Liver (tissue), 8 donors: ENCODE measurements at regions not wholly inside any gene's neighbourhood (a gene's known extent, or its start where the extent isn't known, plus 50 kb on each side); places are given as distances from the start of the nearest gene placed in this dataset.

Source experiments
- DNase-seq: peaks from one replicate; pipeline ENCODE4 v3.0.0-alpha.2; 2017; ENCODE audit warnings: low spot score
- H3K27ac ChIP-seq, 2 donors: one replicate each; pipeline ENCODE4 v1.7.0; 2013; ENCODE audit warnings: inconsistent platforms in 2 of 2, low read length in 2 of 2, control low read depth in 1 of 2, low read depth in 1 of 2, mild to moderate bottlenecking in 1 of 2
- H3K27me3 ChIP-seq, 4 donors: one replicate each; pipeline versions ENCODE4 v1.6.1 to v1.7.0; 2013; ENCODE audit warnings: low read length in 3 of 4, inconsistent platforms in 1 of 4, mild to moderate bottlenecking in 1 of 4, moderate library complexity in 1 of 4; ENCODE audit not compliant: control insufficient read depth in 4 of 4, insufficient read depth in 4 of 4
- H3K36me3 ChIP-seq, 4 donors: one replicate each; pipeline versions ENCODE4 v1.6.1 to v1.7.0; 2013; ENCODE audit warnings: low read length in 3 of 4, mild to moderate bottlenecking in 3 of 4, low read depth in 1 of 4, moderate library complexity in 1 of 4; ENCODE audit not compliant: control insufficient read depth in 4 of 4, insufficient read depth in 3 of 4
- H3K4me1 ChIP-seq, 4 donors: one replicate each; pipeline versions ENCODE4 v1.6.1 to v1.7.0; 2013; ENCODE audit warnings: low read length in 3 of 4, mild to moderate bottlenecking in 3 of 4, moderate library complexity in 1 of 4; ENCODE audit not compliant: control insufficient read depth in 4 of 4, insufficient read depth in 4 of 4
- H3K4me3 ChIP-seq, 3 donors: one replicate each; pipeline versions ENCODE4 v1.6.1 to v1.7.0; 2013; ENCODE audit warnings: low read length in 3 of 3, control low read depth in 1 of 3, low read depth in 1 of 3, mild to moderate bottlenecking in 1 of 3
- H3K9ac ChIP-seq, 2 donors: one replicate each; pipeline ENCODE4 v1.7.0; 2013; ENCODE audit warnings: low read length in 2 of 2, mild to moderate bottlenecking in 2 of 2, moderate library complexity in 2 of 2, control low read depth in 1 of 2, low read depth in 1 of 2
- H3K9me3 ChIP-seq, 4 donors: one replicate each; pipeline versions ENCODE4 v1.6.1 to v1.7.0; 2013; ENCODE audit warnings: low read length in 3 of 4; ENCODE audit not compliant: control insufficient read depth in 4 of 4
- EGR1 ChIP-seq, 2 donors: IDR thresholded peaks; 2 replicates each; pipeline ENCODE4 v1.6.1; 2016 to 2018; ENCODE audit warnings: antibody characterized with exemption in 2 of 2, low read depth in 2 of 2
- FOXA1 ChIP-seq: IDR thresholded peaks from 2 replicates; pipeline ENCODE4 v1.6.1; 2016; ENCODE audit warnings: antibody characterized with exemption
- FOXA2 ChIP-seq: IDR thresholded peaks from 2 replicates; pipeline ENCODE4 v1.6.1; 2016; ENCODE audit warnings: antibody characterized with exemption
- GABPA ChIP-seq, 2 donors: IDR thresholded peaks in 1 of 2; conservative IDR thresholded peaks in 1 of 2; 2 replicates each; pipeline ENCODE4 v1.6.1; 2016; ENCODE audit warnings: antibody characterized with exemption in 2 of 2, mild to moderate bottlenecking in 1 of 2, moderate library complexity in 1 of 2
- HNF4A ChIP-seq, 2 donors: conservative IDR thresholded peaks; 2 replicates each; pipeline ENCODE4 v1.6.1; 2016; ENCODE audit warnings: antibody characterized with exemption in 2 of 2, mild to moderate bottlenecking in 2 of 2
- HNF4G ChIP-seq: IDR thresholded peaks from 2 replicates; pipeline ENCODE4 v1.6.1; 2016; ENCODE audit warnings: antibody characterized with exemption
- JUND ChIP-seq, 2 donors: IDR thresholded peaks; 2 replicates each; pipeline ENCODE4 v1.6.1; 2016; ENCODE audit warnings: antibody characterized with exemption in 2 of 2
- MAX ChIP-seq: IDR thresholded peaks from 2 replicates; pipeline ENCODE4 v1.6.1; 2016; ENCODE audit warnings: antibody characterized with exemption
- NR2F2 ChIP-seq: IDR thresholded peaks from 2 replicates; pipeline ENCODE4 v1.6.1; 2016; ENCODE audit warnings: antibody characterized with exemption
- RAD21 ChIP-seq, 2 donors: IDR thresholded peaks; 2 replicates each; pipeline ENCODE4 v1.6.1; 2016; ENCODE audit warnings: antibody characterized with exemption in 2 of 2, mild to moderate bottlenecking in 2 of 2
- REST ChIP-seq: IDR thresholded peaks from 2 replicates; pipeline ENCODE4 v1.6.1; 2016; ENCODE audit warnings: antibody characterized with exemption, mild to moderate bottlenecking
- RXRA ChIP-seq, 2 donors: IDR thresholded peaks; 2 replicates each; pipeline ENCODE4 v1.6.1; 2017 to 2018; ENCODE audit warnings: antibody characterized with exemption in 2 of 2, mild to moderate bottlenecking in 1 of 2
- SP1 ChIP-seq: IDR thresholded peaks from 2 replicates; pipeline ENCODE4 v1.6.1; 2018; ENCODE audit warnings: antibody characterized with exemption, mild to moderate bottlenecking
- TAF1 ChIP-seq: conservative IDR thresholded peaks from 2 replicates; pipeline ENCODE4 v1.6.1; 2016; ENCODE audit warnings: antibody characterized with exemption, mild to moderate bottlenecking
- YY1 ChIP-seq: IDR thresholded peaks from 2 replicates; pipeline ENCODE4 v1.6.1; 2016; ENCODE audit warnings: antibody characterized with exemption, mild to moderate bottlenecking
- WGBS: extraction: QIAGEN DNeasy Blood & Tissue Kit; methylation state at CpG from one replicate; pipeline ENCODE4 v1.1.7; 2013; 5-methylcytosine and 5-hydroxymethylcytosine counted together
- TF ChIP-seq, protein P1 (sequence below): IDR thresholded peaks from 2 replicates; pipeline ENCODE4 v1.6.1; 2016; ENCODE audit warnings: antibody characterized with exemption
- TF ChIP-seq, protein P2 (sequence below): fragments of 150-350 bp; IDR thresholded peaks from 2 replicates; pipeline ENCODE4 v1.5.1; 2017; ENCODE audit warnings: improper control_type of control experiment, low read depth, low read length; ENCODE audit not compliant: missing input control
- TF ChIP-seq, protein P3 (sequence below): IDR thresholded peaks from 2 replicates; pipeline ENCODE4 v1.6.1; 2016; ENCODE audit warnings: antibody characterized with exemption
- donor health status: healthy.
- donor health status: healthy.
- donor health status: healthy.
- donor health status: healthy.
- donor health status: healthy.

- H3K4me3 ChIP-seq, result no peak overlapping the region
- no peaks in the 10 kb centered on the region for H3K9me3 ChIP-seq
- H3K27ac ChIP-seq, result no peak overlapping the region
- no peak for TF ChIP-seq MAX
- TF ChIP-seq, protein P1, sequence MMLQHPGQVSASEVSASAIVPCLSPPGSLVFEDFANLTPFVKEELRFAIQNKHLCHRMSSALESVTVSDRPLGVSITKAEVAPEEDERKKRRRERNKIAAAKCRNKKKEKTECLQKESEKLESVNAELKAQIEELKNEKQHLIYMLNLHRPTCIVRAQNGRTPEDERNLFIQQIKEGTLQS, result no peak
- TF ChIP-seq FOXA2, result no peak
- TF ChIP-seq, protein P2, sequence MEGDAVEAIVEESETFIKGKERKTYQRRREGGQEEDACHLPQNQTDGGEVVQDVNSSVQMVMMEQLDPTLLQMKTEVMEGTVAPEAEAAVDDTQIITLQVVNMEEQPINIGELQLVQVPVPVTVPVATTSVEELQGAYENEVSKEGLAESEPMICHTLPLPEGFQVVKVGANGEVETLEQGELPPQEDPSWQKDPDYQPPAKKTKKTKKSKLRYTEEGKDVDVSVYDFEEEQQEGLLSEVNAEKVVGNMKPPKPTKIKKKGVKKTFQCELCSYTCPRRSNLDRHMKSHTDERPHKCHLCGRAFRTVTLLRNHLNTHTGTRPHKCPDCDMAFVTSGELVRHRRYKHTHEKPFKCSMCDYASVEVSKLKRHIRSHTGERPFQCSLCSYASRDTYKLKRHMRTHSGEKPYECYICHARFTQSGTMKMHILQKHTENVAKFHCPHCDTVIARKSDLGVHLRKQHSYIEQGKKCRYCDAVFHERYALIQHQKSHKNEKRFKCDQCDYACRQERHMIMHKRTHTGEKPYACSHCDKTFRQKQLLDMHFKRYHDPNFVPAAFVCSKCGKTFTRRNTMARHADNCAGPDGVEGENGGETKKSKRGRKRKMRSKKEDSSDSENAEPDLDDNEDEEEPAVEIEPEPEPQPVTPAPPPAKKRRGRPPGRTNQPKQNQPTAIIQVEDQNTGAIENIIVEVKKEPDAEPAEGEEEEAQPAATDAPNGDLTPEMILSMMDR, result no peak
- no peak for TF ChIP-seq RXRA (IDR thresholded peaks at IDR 0.05)
- TF ChIP-seq JUND (IDR thresholded peaks at IDR 0.05), result no peak
- no peak for TF ChIP-seq HNF4A (conservative IDR thresholded peaks at IDR 0.05)
- no peak for TF ChIP-seq HNF4G
- TF ChIP-seq SP1, result no peak
- TF ChIP-seq YY1, result no peak
- TF ChIP-seq FOXA1, result no peak
- no peak for TF ChIP-seq REST
- TF ChIP-seq RAD21 (IDR thresholded peaks at IDR 0.05), result no peak
- TF ChIP-seq GABPA (IDR thresholded peaks at IDR 0.05 in 1 of 2, conservative IDR thresholded peaks at IDR 0.05 in 1 of 2), result no peak
- TF ChIP-seq NR2F2, result no peak
- TF ChIP-seq EGR1 (IDR thresholded peaks at IDR 0.05; ENCODE audit: low read depth in 2 of 2), result no peak
- no peaks in the 10 kb centered on the region for H3K27me3 ChIP-seq
- H3K4me1 ChIP-seq, result no peaks in the 10 kb centered on the region
- no peak overlapping the region for H3K9ac ChIP-seq
- no peak for DNase-seq
- 76% methylated on average over 2 of the region's 2 CpGs for WGBS
- H3K36me3 ChIP-seq, result no peaks in the 10 kb centered on the region
These were observed 134.5 kb upstream of the NAV3 start for GRCh38 chr12:77696183-77696582.

GRCh38 chr12:77689510-77690086 is 141.1 kb upstream of the NAV3 start:
- TF ChIP-seq HNF4G, result no peak
- no peak for TF ChIP-seq GABPA (IDR thresholded peaks at IDR 0.05 in 1 of 2, conservative IDR thresholded peaks at IDR 0.05 in 1 of 2)
- TF ChIP-seq TAF1, result no peak
- no peak for TF ChIP-seq JUND (IDR thresholded peaks at IDR 0.05)
- TF ChIP-seq MAX, result no peak
- TF ChIP-seq NR2F2, result no peak
- no peak for TF ChIP-seq REST
- TF ChIP-seq FOXA2, result no peak
- no peak for TF ChIP-seq EGR1 (IDR thresholded peaks at IDR 0.05; ENCODE audit: low read depth in 2 of 2)
- TF ChIP-seq SP1, result no peak
- no peak for TF ChIP-seq FOXA1
- TF ChIP-seq, protein P3, sequence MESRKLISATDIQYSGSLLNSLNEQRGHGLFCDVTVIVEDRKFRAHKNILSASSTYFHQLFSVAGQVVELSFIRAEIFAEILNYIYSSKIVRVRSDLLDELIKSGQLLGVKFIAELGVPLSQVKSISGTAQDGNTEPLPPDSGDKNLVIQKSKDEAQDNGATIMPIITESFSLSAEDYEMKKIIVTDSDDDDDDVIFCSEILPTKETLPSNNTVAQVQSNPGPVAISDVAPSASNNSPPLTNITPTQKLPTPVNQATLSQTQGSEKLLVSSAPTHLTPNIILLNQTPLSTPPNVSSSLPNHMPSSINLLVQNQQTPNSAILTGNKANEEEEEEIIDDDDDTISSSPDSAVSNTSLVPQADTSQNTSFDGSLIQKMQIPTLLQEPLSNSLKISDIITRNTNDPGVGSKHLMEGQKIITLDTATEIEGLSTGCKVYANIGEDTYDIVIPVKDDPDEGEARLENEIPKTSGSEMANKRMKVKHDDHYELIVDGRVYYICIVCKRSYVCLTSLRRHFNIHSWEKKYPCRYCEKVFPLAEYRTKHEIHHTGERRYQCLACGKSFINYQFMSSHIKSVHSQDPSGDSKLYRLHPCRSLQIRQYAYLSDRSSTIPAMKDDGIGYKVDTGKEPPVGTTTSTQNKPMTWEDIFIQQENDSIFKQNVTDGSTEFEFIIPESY, result no peak
- TF ChIP-seq, protein P1, result no peak
- no peak for TF ChIP-seq RXRA (IDR thresholded peaks at IDR 0.05)
- Histone ChIP-seq H3K27me3 (no peaks in the 10 kb centered on the region), H3K4me3 (no peak overlapping the region), H3K27ac (no peak overlapping the region), H3K9ac (no peak overlapping the region), H3K4me1 (no peaks in the 10 kb centered on the region), H3K9me3 (no peaks in the 10 kb centered on the region), H3K36me3 (no peaks in the 10 kb centered on the region)
- DNase-seq, result no peak
